ENCODE measurements at regions not wholly inside any gene's neighbourhood (a gene's known extent, or its start where the extent isn't known, plus 50 kb on each side); places are given as distances from the start of the nearest gene placed in this dataset.
"Not testable (repeated sequence)": the region's sequence is repeated elsewhere in the genome, so short reads cannot be mapped to it uniquely, and the experiment has no call there.

GRCh38 chr7:106583706-106584690 lies 77.0 kb downstream of the CCDC71L start:
- DNase-seq (ENCODE audit: low read depth), result no peak

GRCh38 chr7:106583100-106583499 lies 77.9 kb downstream of the CCDC71L start:
- DNase-seq (ENCODE audit: low read depth), result peak; percentile 8

GRCh38 chr7:106582365-106582764 lies 78.6 kb downstream of the CCDC71L start:
- no peak for DNase-seq (ENCODE audit: low read depth)

DNA sequence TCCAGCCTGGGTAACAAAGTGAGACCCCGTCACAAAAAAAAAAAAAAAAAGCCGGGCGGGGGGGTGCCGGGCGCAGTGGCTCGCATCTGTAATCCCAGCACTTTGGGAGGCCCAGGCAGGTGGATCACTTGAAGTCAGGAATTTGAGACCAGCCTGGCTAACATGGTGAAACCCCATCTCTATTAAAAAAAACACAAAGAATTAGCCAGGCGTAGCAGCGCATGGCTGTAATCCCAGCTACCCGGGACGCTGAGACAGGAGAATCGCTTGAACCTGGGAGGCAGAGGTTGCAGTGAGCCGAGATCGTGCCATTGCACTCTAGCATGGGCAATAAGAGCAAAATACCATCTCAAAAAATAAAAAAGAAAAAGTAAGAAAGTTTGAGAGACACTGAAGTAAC lies 81.9 kb downstream of the CCDC71L start:
- not testable (repeated sequence) for DNase-seq (ENCODE audit: low read depth)

GRCh38 chr7:106575138-106575823 lies 85.7 kb downstream of the CCDC71L start:
- no peak for DNase-seq (ENCODE audit: low read depth)

GRCh38 chr7:106573738-106574137 lies 87.2 kb downstream of the CCDC71L start:
- no peak for DNase-seq (ENCODE audit: low read depth)

- DNase-seq (ENCODE audit: low read depth), result no peak
These were observed 87.8 kb downstream of the CCDC71L start for GRCh38 chr7:106573125-106573663.

GRCh38 chr7:106572394-106573124 lies 88.4 kb downstream of the CCDC71L start:
- no peak for DNase-seq (ENCODE audit: low read depth)

GRCh38 chr7:106571563-106571962 lies 89.4 kb downstream of the CCDC71L start:
- DNase-seq (ENCODE audit: low read depth), result no peak

- DNase-seq (ENCODE audit: low read depth), result no peak
These were observed 90.0 kb downstream of the CCDC71L start for GRCh38 chr7:106570948-106571418.

DNA sequence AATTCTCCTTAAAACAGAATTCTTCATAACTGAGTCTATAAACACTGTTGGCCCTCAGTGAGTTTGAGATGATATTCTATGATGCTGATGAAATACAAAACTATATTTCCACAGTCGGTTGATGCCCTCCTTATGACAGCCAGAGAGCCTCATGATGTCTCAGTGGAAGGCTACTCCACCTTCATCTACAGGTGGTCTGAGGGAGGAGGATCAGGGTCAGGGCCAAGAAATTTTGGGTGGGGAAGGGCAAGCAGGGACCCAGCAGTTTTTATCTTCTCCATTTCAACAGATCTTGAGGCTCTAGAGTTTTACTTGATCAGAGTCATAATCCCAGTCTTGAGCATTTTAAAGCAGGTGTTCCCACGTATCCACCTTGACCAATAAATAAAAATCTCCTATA lies 90.8 kb downstream of the CCDC71L start:
- no peak for DNase-seq (ENCODE audit: low read depth)

DNA sequence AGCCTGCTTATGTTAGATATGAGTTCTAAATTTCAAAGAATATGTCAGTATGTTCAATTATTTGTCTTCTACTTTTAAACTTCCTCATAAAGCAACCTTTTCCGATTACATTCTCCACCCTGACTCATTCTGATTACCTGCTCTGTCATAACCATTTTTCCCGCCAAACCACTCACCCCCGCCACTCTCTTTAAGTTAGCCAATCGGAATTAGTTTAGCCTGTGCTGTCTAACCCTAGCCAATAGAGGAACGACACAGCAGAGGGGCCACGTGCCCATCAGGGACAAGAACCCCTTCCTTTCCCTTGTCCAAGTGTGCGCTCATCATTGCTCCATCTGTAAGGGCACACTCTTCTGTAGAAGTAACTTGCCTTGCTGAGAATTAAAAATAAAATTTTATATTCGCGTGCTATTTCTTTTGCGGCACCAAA lies 91.4 kb downstream of the CCDC71L start:
- DNase-seq (ENCODE audit: low read depth), result no peak

DNA sequence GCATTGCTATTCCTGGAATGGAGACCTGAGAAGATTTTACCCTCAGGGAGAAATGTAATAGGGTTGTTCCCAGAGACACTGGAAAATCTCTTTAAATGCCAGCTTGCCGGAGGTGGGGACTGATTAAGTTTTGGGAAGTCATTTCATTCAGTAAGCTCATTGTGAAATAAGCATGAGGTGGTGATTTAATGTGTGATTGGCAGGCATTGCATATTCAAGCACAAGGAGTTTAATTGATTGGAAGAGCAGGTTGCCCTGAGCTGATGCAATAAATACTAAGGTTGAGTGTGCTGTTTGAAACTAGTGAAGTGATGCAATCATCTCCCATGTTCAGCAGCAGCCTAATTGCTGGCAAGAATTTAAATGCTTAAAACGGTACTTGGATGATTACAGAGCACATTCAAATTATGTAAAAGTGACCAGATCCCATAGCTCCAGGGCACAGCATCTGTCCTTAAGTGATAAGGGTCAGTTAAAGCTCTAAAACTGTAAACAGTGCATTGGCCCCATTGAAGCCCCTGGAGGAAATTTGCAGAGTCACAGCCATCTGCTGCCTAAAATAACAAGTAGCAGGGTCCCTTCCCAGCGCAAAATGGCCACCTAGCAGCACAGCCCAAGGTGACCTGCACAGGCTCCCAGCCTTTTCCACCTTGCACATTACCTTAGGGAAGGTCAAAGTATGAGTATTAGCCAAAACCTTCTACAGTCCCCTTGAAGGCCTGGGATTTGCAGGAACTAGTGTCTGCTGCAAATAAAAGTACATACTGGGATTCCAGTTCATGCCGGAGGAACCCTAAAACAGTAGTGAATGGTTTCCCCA lies 92.1 kb downstream of the CCDC71L start:
- peak; percentile 2 for DNase-seq (ENCODE audit: low read depth)

GRCh38 chr7:106568002-106568679 lies 92.8 kb downstream of the CCDC71L start:
- DNase-seq (ENCODE audit: low read depth), result no peak

DNA sequence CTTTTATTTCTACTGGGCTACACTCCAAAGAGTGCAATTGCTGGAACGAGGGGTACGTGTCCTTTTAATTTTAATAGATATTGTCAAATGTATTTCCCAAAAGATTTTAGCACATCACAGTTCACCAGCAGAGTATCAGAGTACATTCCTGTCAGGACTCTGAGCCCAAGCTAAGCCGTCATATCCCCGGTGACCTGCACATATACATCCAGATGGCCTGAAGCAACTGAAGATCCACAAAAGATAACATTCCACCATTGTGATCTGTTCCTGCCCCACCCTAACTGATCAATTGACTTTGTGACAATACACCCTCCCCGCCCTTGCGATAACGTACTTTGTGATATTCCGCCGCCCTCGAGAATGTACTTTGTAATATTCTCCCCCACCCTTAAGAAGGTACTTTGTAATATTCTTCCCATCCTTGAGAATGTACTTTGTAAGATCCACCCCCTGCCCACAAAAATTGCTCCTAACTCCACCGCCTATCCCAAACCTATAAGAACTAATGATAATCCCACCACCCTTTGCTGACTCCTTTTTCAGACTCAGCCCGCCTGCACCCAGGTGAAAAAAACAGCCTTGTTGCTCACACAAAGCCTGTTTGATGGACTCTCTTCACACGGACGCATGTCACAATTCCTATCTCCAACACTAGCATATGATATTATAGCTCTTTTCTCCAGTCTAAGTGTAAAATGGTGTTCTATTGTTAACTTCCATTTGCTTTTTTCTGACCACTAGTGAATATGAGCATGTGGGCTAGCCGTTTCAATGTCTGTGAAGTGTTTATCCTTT lies 93.6 kb downstream of the CCDC71L start:
- DNase-seq (ENCODE audit: low read depth), result not testable (repeated sequence)

DNA sequence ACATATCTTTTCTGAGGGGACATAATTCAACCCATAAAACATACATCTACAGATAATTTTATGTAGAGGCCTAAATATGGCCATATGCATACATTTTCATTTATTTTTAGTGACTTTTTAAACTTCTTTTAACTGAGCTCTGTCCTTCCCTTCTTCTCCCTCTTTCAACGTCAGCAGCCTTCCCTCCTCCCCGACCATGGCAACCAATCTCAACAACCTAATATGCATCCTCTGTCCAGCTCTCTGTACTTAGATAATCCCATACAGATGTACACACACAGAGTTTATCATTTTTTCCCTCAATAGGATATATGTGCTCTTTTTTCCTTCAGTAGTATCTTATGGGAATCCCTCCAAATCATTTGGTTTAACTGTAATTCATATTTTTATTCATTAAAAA lies 94.3 kb downstream of the CCDC71L start:
- DNase-seq (ENCODE audit: low read depth), result no peak

DNA sequence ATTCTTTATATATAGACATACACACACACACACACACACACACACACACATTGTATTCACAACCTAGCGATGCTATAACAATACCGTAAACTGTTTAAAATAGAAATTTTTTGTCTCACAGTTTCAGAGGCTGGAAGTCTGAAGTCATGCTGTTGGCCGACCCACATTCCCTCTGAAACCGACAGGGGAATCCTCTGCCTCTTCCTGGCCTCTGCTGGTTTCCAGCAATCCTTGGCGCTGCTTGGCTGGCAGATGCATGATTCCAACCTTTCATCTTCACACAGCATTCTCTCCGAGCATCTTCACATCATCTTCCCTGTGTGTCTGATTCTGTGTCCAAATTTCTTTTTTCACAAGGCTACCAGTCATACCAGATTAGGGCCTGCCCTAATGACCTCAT lies 94.8 kb downstream of the CCDC71L start:
- no peak for DNase-seq (ENCODE audit: low read depth)

DNA sequence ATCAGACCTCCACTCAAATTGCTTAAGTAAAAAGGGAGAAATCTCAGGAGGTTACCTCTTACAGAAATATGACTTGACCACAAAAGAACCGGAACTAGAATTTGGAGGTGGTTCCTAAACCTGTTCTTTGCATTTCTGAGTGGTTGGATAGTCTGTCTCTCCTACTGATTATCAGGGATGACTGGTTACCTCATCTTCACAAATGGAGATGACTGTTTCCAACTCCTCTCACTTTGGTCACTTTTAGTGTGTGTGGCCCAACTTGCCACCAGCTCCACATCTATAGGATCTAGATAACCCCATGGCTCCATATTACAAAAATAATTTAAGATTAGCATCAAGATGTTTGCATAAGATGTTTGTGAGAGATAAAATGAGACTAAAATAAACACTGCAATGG lies 95.5 kb downstream of the CCDC71L start:
- no peak for DNase-seq (ENCODE audit: low read depth)

DNA sequence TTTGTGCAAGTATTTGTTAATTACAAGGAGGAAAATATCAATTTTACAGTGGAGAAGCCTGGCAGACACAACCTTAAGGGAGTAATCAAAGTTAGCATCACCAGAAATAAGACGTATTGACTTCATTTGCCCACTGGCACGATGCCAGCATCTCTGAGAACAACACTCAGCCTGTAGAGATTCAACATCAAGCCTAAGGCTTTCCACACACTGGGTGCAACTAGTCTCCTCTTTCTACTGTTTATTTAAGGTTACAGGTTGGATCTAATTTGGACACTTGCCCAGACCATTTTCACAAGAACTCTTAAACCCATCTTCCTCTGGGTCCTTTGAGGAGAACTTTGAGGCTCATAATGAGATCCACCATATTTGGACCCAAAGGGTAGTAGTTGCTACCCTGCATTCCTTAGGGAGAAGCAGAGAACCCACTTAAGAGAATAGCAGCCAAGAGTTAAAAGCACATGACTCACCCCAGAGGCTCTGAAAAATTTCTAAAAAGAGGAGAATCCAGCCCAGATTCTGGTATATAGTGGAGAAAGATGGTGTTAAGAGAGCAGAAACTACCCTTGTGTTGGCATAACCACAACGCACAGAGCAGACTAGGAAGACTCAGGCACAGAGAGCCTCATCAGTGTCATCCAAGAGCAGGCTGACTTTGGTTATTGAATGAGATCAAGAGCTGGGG lies 97.3 kb downstream of the CCDC71L start:
- DNase-seq (ENCODE audit: low read depth), result no peak

Measured in HS-5 (cell line).